ENCODE measurements at regions not wholly inside any gene's neighbourhood (a gene's known extent, or its start where the extent isn't known, plus 50 kb on each side); places are given as distances from the start of the nearest gene placed in this dataset.
"Not testable (repeated sequence)": the region's sequence is repeated elsewhere in the genome, so short reads cannot be mapped to it uniquely, and the experiment has no call there.

DNA sequence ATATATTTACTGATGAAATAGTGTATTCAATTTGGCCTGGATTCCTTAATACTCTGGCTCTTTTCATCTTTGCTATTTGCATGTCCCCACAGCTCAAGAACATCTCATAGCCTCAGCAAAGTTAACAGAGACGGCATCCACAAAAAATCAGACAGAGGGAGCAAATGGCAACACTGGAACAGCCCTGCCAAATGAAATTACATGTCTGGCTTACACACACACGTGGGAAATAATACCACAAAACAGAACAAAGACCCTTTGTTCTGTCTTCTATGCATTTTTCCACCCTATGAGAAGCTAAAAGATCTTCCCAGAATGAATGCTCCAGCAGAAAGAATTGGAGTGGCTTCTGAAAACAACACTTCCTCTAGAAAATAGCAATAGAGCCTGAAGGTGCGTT lies 139.5 kb downstream of the ALOX5 start:
- no peaks in the 10 kb centered on the region for H4K20me1 ChIP-seq (ENCODE audit: insufficient read depth)
- H3K9ac ChIP-seq (ENCODE audit: low read length) = no peak overlapping the region
- H3K4me3 ChIP-seq (ENCODE audit: low read length) = no peak overlapping the region
- H3K9me3 ChIP-seq (ENCODE audit: low read length) = no peaks in the 10 kb centered on the region
- no peaks in the 10 kb centered on the region for H3K79me2 ChIP-seq (replicated peaks; ENCODE audit: insufficient read depth, low read length)
- H2AFZ ChIP-seq (ENCODE audit: low read depth, low read length) = no peak overlapping the region
- no peak overlapping the region for H3K4me2 ChIP-seq (ENCODE audit: low read length)
- no peaks in the 10 kb centered on the region for H3F3A ChIP-seq (ENCODE audit: insufficient read depth, low read length, poor library complexity, severe bottlenecking)
- H3K9me2 ChIP-seq (ENCODE audit: insufficient read depth, low read length) = no peaks in the 10 kb centered on the region
- peak overlapping the region; percentile 25 for H3K27ac ChIP-seq (ENCODE audit: low read length)
- H3K27me3 ChIP-seq (ENCODE audit: insufficient read depth, low read depth, low read length) = no peaks in the 10 kb centered on the region
- no peaks in the 10 kb centered on the region for H3K36me3 ChIP-seq (ENCODE audit: insufficient read depth, low read length)
- no peak for TF ChIP-seq SMC3 (conservative IDR thresholded peaks at IDR 0.05; ENCODE audit: poor library complexity)
- TF ChIP-seq TAF1 (IDR thresholded peaks at IDR 0.05; ENCODE audit: low read depth) = no peak
- no peak for TF ChIP-seq RAD21 (conservative IDR thresholded peaks at IDR 0.05)
- TF ChIP-seq, protein P1, sequence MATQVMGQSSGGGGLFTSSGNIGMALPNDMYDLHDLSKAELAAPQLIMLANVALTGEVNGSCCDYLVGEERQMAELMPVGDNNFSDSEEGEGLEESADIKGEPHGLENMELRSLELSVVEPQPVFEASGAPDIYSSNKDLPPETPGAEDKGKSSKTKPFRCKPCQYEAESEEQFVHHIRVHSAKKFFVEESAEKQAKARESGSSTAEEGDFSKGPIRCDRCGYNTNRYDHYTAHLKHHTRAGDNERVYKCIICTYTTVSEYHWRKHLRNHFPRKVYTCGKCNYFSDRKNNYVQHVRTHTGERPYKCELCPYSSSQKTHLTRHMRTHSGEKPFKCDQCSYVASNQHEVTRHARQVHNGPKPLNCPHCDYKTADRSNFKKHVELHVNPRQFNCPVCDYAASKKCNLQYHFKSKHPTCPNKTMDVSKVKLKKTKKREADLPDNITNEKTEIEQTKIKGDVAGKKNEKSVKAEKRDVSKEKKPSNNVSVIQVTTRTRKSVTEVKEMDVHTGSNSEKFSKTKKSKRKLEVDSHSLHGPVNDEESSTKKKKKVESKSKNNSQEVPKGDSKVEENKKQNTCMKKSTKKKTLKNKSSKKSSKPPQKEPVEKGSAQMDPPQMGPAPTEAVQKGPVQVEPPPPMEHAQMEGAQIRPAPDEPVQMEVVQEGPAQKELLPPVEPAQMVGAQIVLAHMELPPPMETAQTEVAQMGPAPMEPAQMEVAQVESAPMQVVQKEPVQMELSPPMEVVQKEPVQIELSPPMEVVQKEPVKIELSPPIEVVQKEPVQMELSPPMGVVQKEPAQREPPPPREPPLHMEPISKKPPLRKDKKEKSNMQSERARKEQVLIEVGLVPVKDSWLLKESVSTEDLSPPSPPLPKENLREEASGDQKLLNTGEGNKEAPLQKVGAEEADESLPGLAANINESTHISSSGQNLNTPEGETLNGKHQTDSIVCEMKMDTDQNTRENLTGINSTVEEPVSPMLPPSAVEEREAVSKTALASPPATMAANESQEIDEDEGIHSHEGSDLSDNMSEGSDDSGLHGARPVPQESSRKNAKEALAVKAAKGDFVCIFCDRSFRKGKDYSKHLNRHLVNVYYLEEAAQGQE (IDR thresholded peaks at IDR 0.05; ENCODE audit: borderline replicate concordance) = no peak
- TF ChIP-seq MXI1 (conservative IDR thresholded peaks at IDR 0.05; ENCODE audit: poor library complexity, severe bottlenecking) = no peak
- TF ChIP-seq, protein P2, sequence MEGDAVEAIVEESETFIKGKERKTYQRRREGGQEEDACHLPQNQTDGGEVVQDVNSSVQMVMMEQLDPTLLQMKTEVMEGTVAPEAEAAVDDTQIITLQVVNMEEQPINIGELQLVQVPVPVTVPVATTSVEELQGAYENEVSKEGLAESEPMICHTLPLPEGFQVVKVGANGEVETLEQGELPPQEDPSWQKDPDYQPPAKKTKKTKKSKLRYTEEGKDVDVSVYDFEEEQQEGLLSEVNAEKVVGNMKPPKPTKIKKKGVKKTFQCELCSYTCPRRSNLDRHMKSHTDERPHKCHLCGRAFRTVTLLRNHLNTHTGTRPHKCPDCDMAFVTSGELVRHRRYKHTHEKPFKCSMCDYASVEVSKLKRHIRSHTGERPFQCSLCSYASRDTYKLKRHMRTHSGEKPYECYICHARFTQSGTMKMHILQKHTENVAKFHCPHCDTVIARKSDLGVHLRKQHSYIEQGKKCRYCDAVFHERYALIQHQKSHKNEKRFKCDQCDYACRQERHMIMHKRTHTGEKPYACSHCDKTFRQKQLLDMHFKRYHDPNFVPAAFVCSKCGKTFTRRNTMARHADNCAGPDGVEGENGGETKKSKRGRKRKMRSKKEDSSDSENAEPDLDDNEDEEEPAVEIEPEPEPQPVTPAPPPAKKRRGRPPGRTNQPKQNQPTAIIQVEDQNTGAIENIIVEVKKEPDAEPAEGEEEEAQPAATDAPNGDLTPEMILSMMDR (IDR thresholded peaks at IDR 0.05; ENCODE audit: poor library complexity, severe bottlenecking) = no peak
- TF ChIP-seq EP300 (conservative IDR thresholded peaks at IDR 0.05; ENCODE audit: poor library complexity, severe bottlenecking) = no peak
- no peak for TF ChIP-seq POLR2AphosphoS5 (IDR thresholded peaks at IDR 0.05)
- no peak for TF ChIP-seq EZH2 (IDR thresholded peaks at IDR 0.05; ENCODE audit: borderline replicate concordance, insufficient read depth, low read length, poor library complexity, severe bottlenecking)

DNA sequence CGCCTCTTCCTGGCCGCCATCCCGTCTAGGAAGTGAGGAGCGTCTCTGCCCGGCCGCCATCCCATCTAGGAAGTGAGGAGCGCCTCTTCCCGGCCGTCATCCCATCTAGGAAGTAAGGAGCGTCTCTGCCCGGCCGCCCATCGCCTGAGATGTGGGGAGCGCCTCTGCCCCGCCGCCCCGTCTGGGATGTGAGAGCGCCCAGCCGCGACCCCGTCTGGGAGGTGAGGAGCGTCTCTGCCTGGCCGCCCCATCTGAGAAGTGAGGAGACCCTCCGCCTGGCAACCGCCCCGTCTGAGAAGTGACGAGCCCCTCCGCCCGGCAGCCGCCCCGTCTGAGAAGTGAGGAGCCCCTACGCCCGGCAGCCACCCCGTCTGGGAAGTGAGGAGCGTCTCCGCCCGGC lies 137.9 kb downstream of the ALOX5 start:
- not testable (repeated sequence) for H3K4me3 ChIP-seq (ENCODE audit: low read length); H3K9ac ChIP-seq (ENCODE audit: low read length); H3K9me2 ChIP-seq (ENCODE audit: insufficient read depth, low read length)

DNA sequence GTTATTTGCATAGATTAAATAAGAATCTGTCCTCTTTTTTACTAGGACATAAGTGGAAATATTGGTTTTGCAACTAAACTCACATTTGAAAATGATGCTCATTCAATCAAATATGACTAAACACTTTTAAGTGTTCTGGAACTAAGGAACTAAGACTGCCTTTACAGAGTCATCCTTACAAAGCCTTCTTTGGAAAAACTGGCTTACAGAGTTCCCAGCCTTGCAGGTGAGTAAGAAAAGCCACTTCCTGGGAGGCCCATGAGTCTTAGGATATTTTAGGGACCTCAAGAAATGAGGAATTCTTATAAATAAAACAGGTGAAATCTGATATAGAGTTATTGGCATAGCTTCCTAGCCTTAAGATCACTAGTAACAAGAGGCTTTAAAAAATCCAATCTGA lies 135.5 kb downstream of the ALOX5 start:
- Histone ChIP-seq H3K27ac (ENCODE audit: low read length) (no peak overlapping the region), H3K4me2 (ENCODE audit: low read length) (no peak overlapping the region), H3K9ac (ENCODE audit: low read length) (no peak overlapping the region), H3K27me3 (ENCODE audit: insufficient read depth, low read depth, low read length) (no peaks in the 10 kb centered on the region), H3K79me2 (replicated peaks; ENCODE audit: insufficient read depth, low read length) (no peaks in the 10 kb centered on the region), H3K9me2 (ENCODE audit: insufficient read depth, low read length) (no peaks in the 10 kb centered on the region), H3K9me3 (ENCODE audit: low read length) (no peaks in the 10 kb centered on the region), H3K4me3 (ENCODE audit: low read length) (no peak overlapping the region), H3K36me3 (ENCODE audit: insufficient read depth, low read length) (no peaks in the 10 kb centered on the region), H4K20me1 (ENCODE audit: insufficient read depth) (no peaks in the 10 kb centered on the region), H3F3A (ENCODE audit: insufficient read depth, low read length, poor library complexity, severe bottlenecking) (no peaks in the 10 kb centered on the region), H2AFZ (ENCODE audit: low read depth, low read length) (no peak overlapping the region)
- TF ChIP-seq TAF1 (IDR thresholded peaks at IDR 0.05; ENCODE audit: low read depth) = no peak
- no peak for TF ChIP-seq POLR2AphosphoS5 (IDR thresholded peaks at IDR 0.05)
- no peak for TF ChIP-seq SMC3 (conservative IDR thresholded peaks at IDR 0.05; ENCODE audit: poor library complexity)
- TF ChIP-seq EP300 (conservative IDR thresholded peaks at IDR 0.05; ENCODE audit: poor library complexity, severe bottlenecking) = no peak
- TF ChIP-seq, protein P2 (IDR thresholded peaks at IDR 0.05; ENCODE audit: poor library complexity, severe bottlenecking) = no peak
- no peak for TF ChIP-seq MXI1 (conservative IDR thresholded peaks at IDR 0.05; ENCODE audit: poor library complexity, severe bottlenecking)
- TF ChIP-seq, protein P1 (IDR thresholded peaks at IDR 0.05; ENCODE audit: borderline replicate concordance) = no peak
- no peak for TF ChIP-seq RAD21 (conservative IDR thresholded peaks at IDR 0.05)
- no peak for TF ChIP-seq EZH2 (IDR thresholded peaks at IDR 0.05; ENCODE audit: borderline replicate concordance, insufficient read depth, low read length, poor library complexity, severe bottlenecking)

More for the DNA sequence above, 137.9 kb downstream of the ALOX5 start:
- not testable (repeated sequence) for H3K27me3 ChIP-seq (ENCODE audit: insufficient read depth, low read depth, low read length); H3K4me2 ChIP-seq (ENCODE audit: low read length); H3K36me3 ChIP-seq (ENCODE audit: insufficient read depth, low read length); H3F3A ChIP-seq (ENCODE audit: insufficient read depth, low read length, poor library complexity, severe bottlenecking); H3K9me3 ChIP-seq (ENCODE audit: low read length); H2AFZ ChIP-seq (ENCODE audit: low read depth, low read length); H3K27ac ChIP-seq (ENCODE audit: low read length); H4K20me1 ChIP-seq (ENCODE audit: insufficient read depth); H3K79me2 ChIP-seq (replicated peaks; ENCODE audit: insufficient read depth, low read length)
